IMR-90 (cell line): ENCODE measurements at regions not wholly inside any gene's neighbourhood (a gene's known extent, or its start where the extent isn't known, plus 50 kb on each side); places are given as distances from the start of the nearest gene placed in this dataset.

ENCODE experiments used
- ATAC-seq: fragments of 200-7000 bp; cut with Tn5 transposase; 2 replicates; pipeline ENCODE4 v1.9.1; 2020; ENCODE audit warnings: low read depth, mild to moderate bottlenecking, moderate library complexity
- BruUV-seq: library from RNA; stranded (reverse); fragments of 400-500 nt; replicated peaks from 2 replicates; lab custom pipeline; 2021; lab: Mats Ljungman, UMichigan
- CTCF ChIA-PET: fragments of 300-600 bp; formaldehyde crosslinking; extraction: SDS; loops from one replicate; lab custom pipeline; 2021; ENCODE audit warnings: antibody characterized with exemption; lab: Yijun Ruan, JAX
- POLR2A ChIA-PET: fragments of 300-600 bp; sonication (Branson Sonifier 250); formaldehyde crosslinking; loops from one replicate; lab custom pipeline; 2022; ENCODE audit warnings: antibody characterized with exemption; ENCODE audit not compliant: unreplicated experiment; lab: Charles Lee
- DNase-seq: peaks from one replicate; pipeline ENCODE4 v3.0.0; 2013
- H2AFZ ChIP-seq: replicated peaks from 2 replicates; pipeline ENCODE3; 2013; ENCODE audit warnings: low read length, mild to moderate bottlenecking; ENCODE audit not compliant: poor library complexity
- H2AK5ac ChIP-seq: 2 replicates; pipeline ENCODE4 v1.6.1; 2013; ENCODE audit warnings: low read depth, low read length, inconsistent platforms
- H2AK9ac ChIP-seq: replicated peaks from 2 replicates; pipeline ENCODE3; 2013; ENCODE audit warnings: mild to moderate bottlenecking, low read depth, low read length, moderate library complexity; ENCODE audit not compliant: poor library complexity
- H2BK120ac ChIP-seq: 2 replicates; pipeline ENCODE4 v1.6.1; 2013; ENCODE audit warnings: low read depth, low read length, inconsistent platforms
- H2BK15ac ChIP-seq: 3 replicates; pipeline ENCODE4 v1.6.1; 2013; ENCODE audit warnings: low read depth, low read length, inconsistent platforms
- H2BK20ac ChIP-seq: 2 replicates; pipeline ENCODE4 v1.6.1; 2013; ENCODE audit warnings: low read depth, mild to moderate bottlenecking, inconsistent platforms, low read length, moderate library complexity
- H2BK5ac ChIP-seq: 2 replicates; pipeline ENCODE4 v1.6.1; 2013; ENCODE audit warnings: mild to moderate bottlenecking, low read depth, low read length, inconsistent platforms; ENCODE audit not compliant: poor library complexity, severe bottlenecking
- H3K14ac ChIP-seq: replicated peaks from 2 replicates; pipeline ENCODE4 v1.6.1; 2013; ENCODE audit warnings: low read depth, low read length, inconsistent platforms
- H3K18ac ChIP-seq: 2 replicates; pipeline ENCODE4 v1.6.1; 2013; ENCODE audit warnings: low read depth, low read length, control low read depth
- H3K23ac ChIP-seq: 2 replicates; pipeline ENCODE4 v1.6.1; 2013; ENCODE audit warnings: low read depth, low read length, inconsistent platforms
- H3K27ac ChIP-seq: 2 replicates; pipeline ENCODE4 v1.5.1; 2013; ENCODE audit warnings: mild to moderate bottlenecking, control low read depth, low read length; ENCODE audit not compliant: insufficient read depth
- H3K27me3 ChIP-seq: 2 replicates; pipeline ENCODE4 v1.6.1; 2013; ENCODE audit warnings: low read length; ENCODE audit not compliant: control insufficient read depth, insufficient read depth
- H3K36me3 ChIP-seq: 2 replicates; pipeline ENCODE4 v1.6.1; 2013; ENCODE audit warnings: low read length, mixed read lengths; ENCODE audit not compliant: control insufficient read depth, insufficient read depth
- H3K4ac ChIP-seq: 2 replicates; pipeline ENCODE4 v1.6.1; 2013; ENCODE audit warnings: low read depth, low read length, inconsistent platforms
- H3K4me1 ChIP-seq: 2 replicates; pipeline ENCODE4 v1.6.1; 2013; ENCODE audit warnings: low read length, mixed read lengths; ENCODE audit not compliant: control insufficient read depth, insufficient read depth
- H3K4me2 ChIP-seq: 2 replicates; pipeline ENCODE4 v1.6.1; 2013; ENCODE audit warnings: low read depth, mild to moderate bottlenecking, control low read depth, low read length, moderate library complexity
- H3K4me3 ChIP-seq: 2 replicates; pipeline ENCODE4 v1.5.1; 2013; ENCODE audit warnings: low read depth, mild to moderate bottlenecking, control low read depth, low read length, moderate library complexity; ENCODE audit not compliant: insufficient read depth
- H3K56ac ChIP-seq: 2 replicates; pipeline ENCODE4 v1.6.1; 2013; ENCODE audit warnings: low read length, inconsistent platforms; ENCODE audit not compliant: insufficient read depth; ENCODE audit errors: extremely low read depth
- H3K79me1 ChIP-seq, 2 experiments: 2 replicates each; pipeline ENCODE4 v1.6.1; 2013; ENCODE audit warnings: low read length in 2 of 2, inconsistent platforms in 1 of 2, low read depth in 1 of 2
- H3K9ac ChIP-seq: 2 replicates; pipeline ENCODE4 v1.6.1; 2013; ENCODE audit warnings: low read depth, low read length, control low read depth
- H3K9me1 ChIP-seq: 2 replicates; pipeline ENCODE4 v1.6.1; 2013; ENCODE audit warnings: low read length, inconsistent platforms; ENCODE audit not compliant: insufficient read depth
- H3K9me3 ChIP-seq: 2 replicates; pipeline ENCODE4 v1.6.1; 2013; ENCODE audit warnings: low read length; ENCODE audit not compliant: control insufficient read depth, insufficient read depth
- H4K20me1 ChIP-seq: 2 replicates; pipeline ENCODE4 v1.6.1; 2013; ENCODE audit warnings: low read length, inconsistent platforms; ENCODE audit not compliant: insufficient read depth
- H4K5ac ChIP-seq: 2 replicates; pipeline ENCODE4 v1.6.1; 2013; ENCODE audit warnings: mild to moderate bottlenecking, low read depth, low read length, control low read depth
- H4K8ac ChIP-seq, 2 experiments: 2 replicates each; pipeline ENCODE4 v1.6.1; 2013; ENCODE audit warnings: low read depth in 2 of 2, low read length in 2 of 2, control low read depth in 1 of 2, inconsistent platforms in 1 of 2
- H4K91ac ChIP-seq: 2 replicates; pipeline ENCODE4 v1.6.1; 2013; ENCODE audit warnings: low read depth, low read length, inconsistent platforms; ENCODE audit not compliant: insufficient read depth
- BHLHE40 ChIP-seq: fragments of 150-350 bp; IDR thresholded peaks from 2 replicates; pipeline ENCODE4 v1.6.1; 2016; ENCODE audit warnings: mild to moderate bottlenecking, low read depth, low read length
- CEBPB ChIP-seq: IDR thresholded peaks from 2 replicates; pipeline ENCODE4 v1.6.1; 2012; ENCODE audit warnings: low read depth, low read length, improper control_type of control experiment
- MAFK ChIP-seq: IDR thresholded peaks from 2 replicates; pipeline ENCODE4 v1.6.1; 2012; ENCODE audit warnings: low read depth, low read length, improper control_type of control experiment
- MXI1 ChIP-seq: IDR thresholded peaks from 2 replicates; pipeline ENCODE4 v1.6.1; 2012; ENCODE audit warnings: low read depth, mild to moderate bottlenecking, low read length, moderate library complexity, borderline replicate concordance
- RAD21 ChIP-seq: IDR thresholded peaks from 2 replicates; pipeline ENCODE4 v1.6.1; 2012; ENCODE audit warnings: low read length, improper control_type of control experiment
- WGBS, 2 experiments: methylation state at CpG; one replicate each; pipeline versions ENCODE4 v1.1.5 to v1.1.7; 2013; ENCODE audit warnings: missing lambda C conversion rate in 2 of 2; ENCODE audit not compliant: insufficient read length in 1 of 2; ENCODE audit errors: extremely low coverage in 2 of 2; 5-methylcytosine and 5-hydroxymethylcytosine counted together
- dilution Hi-C: fragments of 300-500 bp; cut with HindIII; formaldehyde crosslinking; loops from one replicate; pipeline ENCODE4 v1.14.3; 2018; ENCODE audit warnings: low sequenced_read_pairs; ENCODE audit not compliant: unreplicated experiment
- in situ Hi-C: fragments of 300-500 bp; cut with MboI; formaldehyde crosslinking; loops from 3 replicates; pipeline ENCODE4 v1.14.3; 2019; ENCODE audit warnings: low sequenced_read_pairs, inconsistent platforms, mixed read lengths
- intact Hi-C: fragments of 100-400 bp; cut with micrococcal nuclease; formaldehyde crosslinking; loops from 2 replicates; pipeline ENCODE4 v1.10.0; 2022
- TF ChIP-seq, protein P1 (sequence below): fragments of 150-350 bp; IDR thresholded peaks from 2 replicates; pipeline ENCODE4 v1.6.1; 2016; ENCODE audit warnings: low read depth, mild to moderate bottlenecking, low read length, moderate library complexity, borderline replicate concordance

DNA sequence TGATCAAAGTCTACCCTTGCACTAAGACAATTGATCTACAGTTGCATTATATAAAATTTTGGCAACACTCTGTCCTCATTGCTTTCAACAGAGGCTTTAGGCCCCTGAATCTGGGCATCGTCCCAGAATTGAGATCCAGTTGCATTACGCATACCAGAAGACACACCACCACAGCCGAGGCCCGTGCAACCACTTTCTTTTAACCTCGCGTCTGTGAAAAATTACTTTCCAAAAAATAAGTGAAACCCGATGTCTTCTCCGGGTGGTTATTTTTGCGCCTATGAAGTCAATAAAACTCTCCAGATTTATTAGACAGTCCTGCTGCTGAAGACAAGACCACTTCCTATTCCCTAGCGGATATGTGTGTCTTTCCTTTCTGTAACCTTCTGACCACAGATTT, 52.1 kb upstream of the NFIB start:
- Histone ChIP-seq H3K4me1 (peaks cover 3% of the 10 kb centered on the region; the same call in 1 of the 2 replicates), H3K36me3 (no peaks in the 10 kb centered on the region), H2BK5ac (no peak overlapping the region), H4K91ac (no peak overlapping the region), H3K9me3 (no peaks in the 10 kb centered on the region), H4K8ac (no peak overlapping the region), H2BK120ac (no peak overlapping the region), H3K27me3 (peaks cover 7% of the 10 kb centered on the region), H3K4me2 (peak overlapping the region; percentile 67), H3K4me3 (no peak overlapping the region), H3K9me1 (no peaks in the 10 kb centered on the region; the same call in 1 of the 2 replicates), H4K20me1 (no peaks in the 10 kb centered on the region), H2AFZ (no peak overlapping the region), H3K27ac (no peak overlapping the region), H3K18ac (no peak overlapping the region), H2AK5ac (no peak overlapping the region), H3K9ac (no peak overlapping the region), H4K5ac (no peak overlapping the region), H3K14ac (no peak overlapping the region), H3K79me1 (no peaks in the 10 kb centered on the region), H2BK15ac (no peak overlapping the region), H3K56ac (no peak overlapping the region), H2BK20ac (no peak overlapping the region), H3K4ac (no peak overlapping the region), H2AK9ac (no peak overlapping the region), H3K23ac (0 out of 2 replicates have a peak overlapping the region, but pooled peaks have one; percentile 33)
- peak; percentile 63 for TF ChIP-seq CEBPB
- no peak for TF ChIP-seq MXI1
- no peak for TF ChIP-seq RAD21
- no peak for TF ChIP-seq MAFK
- TF ChIP-seq BHLHE40: peak; percentile 98
- TF ChIP-seq, protein P1, sequence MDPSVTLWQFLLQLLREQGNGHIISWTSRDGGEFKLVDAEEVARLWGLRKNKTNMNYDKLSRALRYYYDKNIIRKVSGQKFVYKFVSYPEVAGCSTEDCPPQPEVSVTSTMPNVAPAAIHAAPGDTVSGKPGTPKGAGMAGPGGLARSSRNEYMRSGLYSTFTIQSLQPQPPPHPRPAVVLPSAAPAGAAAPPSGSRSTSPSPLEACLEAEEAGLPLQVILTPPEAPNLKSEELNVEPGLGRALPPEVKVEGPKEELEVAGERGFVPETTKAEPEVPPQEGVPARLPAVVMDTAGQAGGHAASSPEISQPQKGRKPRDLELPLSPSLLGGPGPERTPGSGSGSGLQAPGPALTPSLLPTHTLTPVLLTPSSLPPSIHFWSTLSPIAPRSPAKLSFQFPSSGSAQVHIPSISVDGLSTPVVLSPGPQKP: no peak
- BruUV-seq: no TSS peak
- ChIA-PET CTCF (interaction anchor here (1.2 kb wide), 1 partner anchor 13 kb away, joined by 3 read pairs; no protein-coding TSS in a partner anchor), POLR2A (no interaction called here)
- WGBS, 2 experiments: 0% methylated on average over 1 of the region's 10 CpGs; no CpG with 5 or more reads in 1 of the 2 experiments
- intact Hi-C loops (loop anchor here (5.0 kb wide), 1 partner anchor 56 kb away; no protein-coding TSS in a partner anchor), dilution Hi-C loops (no loop called here), in situ Hi-C loops (no loop called here)
- ATAC-seq (peak; percentile 92), DNase-seq (peak; percentile 93)
